ENCODE measurements at regions not wholly inside any gene's neighbourhood (a gene's known extent, or its start where the extent isn't known, plus 50 kb on each side); places are given as distances from the start of the nearest gene placed in this dataset.

GRCh38 chr5:173395933-173396308 is 67.7 kb upstream of the STC2 start:
- peak overlapping the region; percentile 74 for H2AFZ ChIP-seq (replicated peaks; ENCODE audit: low read length, poor library complexity)
- peak overlapping the region; percentile 71 for H3K14ac ChIP-seq (replicated peaks; ENCODE audit: low read depth, low read length)
- peaks cover 3% of the 10 kb centered on the region for H3K9me3 ChIP-seq (ENCODE audit: control insufficient read depth, insufficient read depth, low read length)
- H3K4me2 ChIP-seq (ENCODE audit: low read depth, low read length) = no peak overlapping the region
- no peak overlapping the region; the same call in 1 of the 2 replicates for H3K56ac ChIP-seq (ENCODE audit: extremely low read depth, insufficient read depth, low read length)
- peak overlapping the region; percentile 87 for H2BK20ac ChIP-seq (ENCODE audit: low read depth, low read length)
- peak overlapping the region; percentile 52; the same call in 1 of the 2 replicates for H3K23ac ChIP-seq (ENCODE audit: low read depth, low read length)
- dilution Hi-C loops (cut with HindIII; ENCODE audit: low sequenced_read_pairs, unreplicated experiment) (no loop called here), intact Hi-C loops (cut with micrococcal nuclease) (loop anchor here (1.0 to 5.0 kb wide), 4 partner anchors 56 to 177 kb away; partner anchors contain the start of gene STC2), in situ Hi-C loops (cut with MboI; ENCODE audit: low sequenced_read_pairs) (no loop called here)
- H2BK120ac ChIP-seq (ENCODE audit: low read depth, low read length) = peak overlapping the region; percentile 94
- peak overlapping the region; percentile 56 for H4K5ac ChIP-seq (ENCODE audit: low read depth, low read length)
- H3K27me3 ChIP-seq (ENCODE audit: control insufficient read depth, insufficient read depth, low read length) = no peaks in the 10 kb centered on the region
- peak overlapping the region; percentile 75 for H4K91ac ChIP-seq (ENCODE audit: insufficient read depth, low read depth, low read length)
- H3K4me1 ChIP-seq (ENCODE audit: control insufficient read depth, insufficient read depth, low read length) = peaks cover 13% of the 10 kb centered on the region
- peak overlapping the region; percentile 54 for H2BK5ac ChIP-seq (ENCODE audit: low read depth, low read length, poor library complexity, severe bottlenecking)
- H3K36me3 ChIP-seq (ENCODE audit: control insufficient read depth, insufficient read depth, low read length) = no peaks in the 10 kb centered on the region
- ChIA-PET POLR2A (ENCODE audit: unreplicated experiment) (no interaction called here), CTCF (interaction anchor here (0.5 to 2.0 kb wide), 3 partner anchors 60 to 177 kb away, joined by 3 to 5 read pairs (median 3); no protein-coding TSS in a partner anchor)
- BruUV-seq (replicated peaks) = no TSS peak
- TF ChIP-seq NFE2L2 (IDR thresholded peaks at IDR 0.05; ENCODE audit: low read depth, low read length) (no peak), BHLHE40 (IDR thresholded peaks at IDR 0.05; ENCODE audit: low read depth, low read length) (no peak), RFX5 (IDR thresholded peaks at IDR 0.05; ENCODE audit: low read depth, low read length) (no peak), ELK1 (IDR thresholded peaks at IDR 0.05; ENCODE audit: borderline replicate concordance, low read depth, low read length) (no peak), MXI1 (IDR thresholded peaks at IDR 0.05; ENCODE audit: borderline replicate concordance, low read depth, low read length) (no peak), POLR2A (IDR thresholded peaks at IDR 0.05; ENCODE audit: low read depth, low read length) (no peak), RAD21 (IDR thresholded peaks at IDR 0.05; ENCODE audit: low read length) (no peak), RCOR1 (IDR thresholded peaks at IDR 0.05; ENCODE audit: insufficient replicate concordance, low read length) (no peak), SMC3 (IDR thresholded peaks at IDR 0.05; ENCODE audit: low read depth, low read length) (no peak), CTCF (conservative IDR thresholded peaks at IDR 0.05; ENCODE audit: low read depth, low read length) (no peak), FOS (IDR thresholded peaks at IDR 0.05; ENCODE audit: low read depth, low read length) (no peak), CHD1 (IDR thresholded peaks at IDR 0.05; ENCODE audit: low read depth, low read length) (no peak), MAFK (IDR thresholded peaks at IDR 0.05; ENCODE audit: low read depth, low read length) (no peak), CEBPB (IDR thresholded peaks at IDR 0.05; ENCODE audit: low read depth, low read length) (no peak)
- H4K20me1 ChIP-seq (ENCODE audit: insufficient read depth, low read length) = no peaks in the 10 kb centered on the region
- no peak for DNase-seq
- H3K27ac ChIP-seq (ENCODE audit: insufficient read depth, low read length) = 0 out of 2 replicates have a peak overlapping the region, but pooled peaks have one; percentile 3
- no peak overlapping the region for H3K4me3 ChIP-seq (ENCODE audit: insufficient read depth, low read depth, low read length)
- H3K9me1 ChIP-seq (ENCODE audit: insufficient read depth, low read length) = peaks cover 8% of the 10 kb centered on the region
- peak overlapping the region; percentile 88 for H2AK5ac ChIP-seq (ENCODE audit: low read depth, low read length)
- no peaks in the 10 kb centered on the region for H3K79me1 ChIP-seq (ENCODE audit: low read depth in 1 of 2, low read length in 2 of 2)
- H2AK9ac ChIP-seq (replicated peaks; ENCODE audit: low read depth, low read length, poor library complexity) = peak overlapping the region; percentile 76
- peak overlapping the region; percentile 21 for H2BK15ac ChIP-seq (ENCODE audit: low read depth, low read length)
- H4K8ac ChIP-seq (ENCODE audit: low read depth in 2 of 2, low read length in 2 of 2) = peak overlapping the region; percentile 12 to 89; a peak in 3 of 4 replicates
- ATAC-seq (ENCODE audit: low read depth) = no peak
- H3K9ac ChIP-seq (ENCODE audit: low read depth, low read length) = no peak overlapping the region
- H3K4ac ChIP-seq (ENCODE audit: low read depth, low read length) = peak overlapping the region; percentile 82
- peak overlapping the region; percentile 77 for H3K18ac ChIP-seq (ENCODE audit: low read depth, low read length)
- 35% methylated on average over 2 of the region's 7 CpGs; no CpG with 5 or more reads in 1 of the 2 experiments for WGBS, 2 experiments (ENCODE audit: extremely low coverage in 2 of 2, insufficient read length in 1 of 2)
